GM21528 (cell line): ENCODE measurements at regions not wholly inside any gene's neighbourhood (a gene's known extent, or its start where the extent isn't known, plus 50 kb on each side); places are given as distances from the start of the nearest gene placed in this dataset.

Source experiments
- ATAC-seq: cut with Tn5 transposase; IDR thresholded peaks from one replicate; pipeline ENCODE4 v1.9.1; 2021; ENCODE audit warnings: mild to moderate bottlenecking, moderate library complexity; ENCODE audit not compliant: unreplicated experiment, low FRiP score

- ATAC-seq: no peak
Measured at GRCh38 chr12:34340534-34341361, 318.5 kb downstream of the ALG10 start.

GRCh38 chr12:34341362-34341733 is 319.1 kb downstream of the ALG10 start:
- no peak for ATAC-seq

- no peak for ATAC-seq
Measured at GRCh38 chr12:34342048-34342447, 319.8 kb downstream of the ALG10 start.

GRCh38 chr12:34343345-34343744 is 321.0 kb downstream of the ALG10 start:
- ATAC-seq: no peak

- no peak for ATAC-seq
Measured at GRCh38 chr12:34343766-34344165, 321.5 kb downstream of the ALG10 start.

- no peak for ATAC-seq
Measured at GRCh38 chr12:34344851-34345522, 322.7 kb downstream of the ALG10 start.

DNA sequence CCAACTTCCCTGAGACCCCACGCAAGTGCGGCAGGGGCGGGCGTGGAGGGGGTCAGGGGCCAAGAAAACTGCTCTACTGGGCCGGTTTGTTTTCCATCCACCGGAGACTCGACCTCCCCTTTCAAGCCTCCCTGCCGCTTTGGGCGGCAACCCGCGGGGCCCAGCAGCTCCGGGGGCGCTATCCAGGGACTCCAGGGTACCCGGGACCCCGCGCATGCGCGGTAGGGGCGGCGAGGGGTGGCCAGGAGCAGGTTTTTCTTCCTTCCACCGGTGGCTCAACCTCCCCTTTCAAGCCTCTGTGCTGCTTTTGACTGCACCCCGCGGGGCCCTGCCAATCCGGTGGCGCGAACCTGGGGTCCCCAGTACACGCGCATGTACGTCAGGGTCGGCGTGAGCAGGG is 323.5 kb downstream of the ALG10 start:
- no peak for ATAC-seq

- ATAC-seq: no peak
Measured at GRCh38 chr12:34346372-34347034, 324.2 kb downstream of the ALG10 start.

- ATAC-seq: no peak
Measured at GRCh38 chr12:34347367-34347766, 325.1 kb downstream of the ALG10 start.

GRCh38 chr12:34348064-34348463 is 325.8 kb downstream of the ALG10 start:
- ATAC-seq: no peak

- ATAC-seq: no peak
Measured at GRCh38 chr12:34348836-34349672, 326.8 kb downstream of the ALG10 start.

DNA sequence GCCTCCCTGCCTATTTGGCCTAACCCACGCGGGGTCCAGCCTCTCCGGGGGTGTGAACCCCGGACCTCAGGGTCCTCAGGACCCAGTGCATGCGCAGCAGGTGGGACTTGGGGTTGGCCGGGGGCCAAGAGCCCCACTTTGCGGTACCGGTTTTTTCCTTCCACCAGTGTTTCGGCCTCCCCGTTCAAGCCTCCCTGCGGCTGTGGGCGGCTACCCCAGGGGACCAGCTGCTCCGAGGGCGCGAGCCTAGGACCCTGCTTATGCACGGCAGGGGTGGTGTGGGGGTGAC is 327.3 kb downstream of the ALG10 start:
- ATAC-seq: no peak

GRCh38 chr12:34350092-34351041 is 328.1 kb downstream of the ALG10 start:
- ATAC-seq: no peak

DNA sequence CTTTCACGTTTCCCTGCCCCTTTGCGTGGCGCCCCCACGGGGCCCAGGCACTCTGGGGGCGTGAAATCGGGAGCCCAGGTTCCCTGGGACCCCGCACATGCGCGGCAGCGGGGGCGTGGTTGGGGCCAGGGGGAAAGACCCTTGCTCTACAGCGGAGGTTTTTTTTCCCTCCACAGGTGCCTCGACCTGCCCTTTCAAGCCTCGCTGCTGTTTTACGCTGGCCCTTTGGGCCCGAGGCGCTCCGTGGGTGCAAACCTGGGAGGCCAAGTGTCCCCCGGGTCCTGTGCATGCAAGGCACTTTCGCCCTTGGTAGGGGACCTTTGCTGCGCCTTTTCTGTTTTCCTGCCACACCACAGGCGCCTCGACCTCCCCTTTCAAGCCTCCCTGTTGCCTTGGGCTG is 329.8 kb downstream of the ALG10 start:
- no peak for ATAC-seq

GRCh38 chr12:34354239-34355200 is 332.2 kb downstream of the ALG10 start:
- no peak for ATAC-seq

- ATAC-seq: no peak
Measured at GRCh38 chr12:34356233-34356987, 334.1 kb downstream of the ALG10 start.

DNA sequence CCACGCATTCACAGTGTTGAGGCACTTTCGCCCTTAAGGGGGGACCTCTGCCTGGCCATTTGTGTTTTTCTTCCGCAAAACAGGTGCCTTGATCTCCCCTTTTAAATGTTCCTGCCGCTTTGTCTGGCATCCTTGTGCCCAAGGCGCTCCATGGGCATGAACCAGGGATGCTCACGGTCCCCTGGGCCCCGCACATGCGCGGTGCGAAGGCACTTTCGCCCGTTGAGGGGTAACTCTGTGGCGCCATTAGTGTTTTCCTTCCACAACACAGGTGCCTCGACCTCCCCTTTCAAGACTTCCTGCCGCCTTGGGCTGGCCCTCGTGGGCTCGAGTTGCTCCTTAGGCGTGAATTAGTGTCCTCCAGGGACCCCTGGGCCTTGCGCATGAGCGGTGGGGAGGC is 335.5 kb downstream of the ALG10 start:
- ATAC-seq: no peak

GRCh38 chr12:34358198-34358597 is 335.9 kb downstream of the ALG10 start:
- ATAC-seq: no peak
